Hippocampal formation (tissue), 2 donors: ENCODE measurements at regions not wholly inside any gene's neighbourhood (a gene's known extent, or its start where the extent isn't known, plus 50 kb on each side); places are given as distances from the start of the nearest gene placed in this dataset.

ENCODE experiments used
- DNase-seq, 2 donors: peaks; one replicate each; lab custom pipeline; 2025; lab: John Stamatoyannopoulos, UW

DNA sequence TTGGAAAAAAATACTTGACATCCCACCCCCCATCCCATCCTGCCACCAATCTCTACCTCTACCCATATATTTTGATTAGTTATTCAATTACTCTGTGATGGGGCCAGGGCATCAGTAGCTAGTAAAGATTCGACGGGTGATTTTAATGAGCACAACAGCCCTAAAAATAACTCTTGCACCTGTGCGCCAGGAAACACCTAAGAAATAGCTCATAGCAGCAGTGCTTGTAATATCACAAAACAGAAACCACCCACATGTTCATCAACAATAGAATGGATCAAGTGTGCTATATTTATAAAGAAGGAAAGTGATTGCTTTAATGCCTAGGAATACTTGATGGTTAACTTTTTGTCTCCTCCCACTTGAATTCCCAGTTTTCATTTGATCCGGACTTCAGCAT, 225.6 kb upstream of the LCORL start:
- no peak for DNase-seq

DNA sequence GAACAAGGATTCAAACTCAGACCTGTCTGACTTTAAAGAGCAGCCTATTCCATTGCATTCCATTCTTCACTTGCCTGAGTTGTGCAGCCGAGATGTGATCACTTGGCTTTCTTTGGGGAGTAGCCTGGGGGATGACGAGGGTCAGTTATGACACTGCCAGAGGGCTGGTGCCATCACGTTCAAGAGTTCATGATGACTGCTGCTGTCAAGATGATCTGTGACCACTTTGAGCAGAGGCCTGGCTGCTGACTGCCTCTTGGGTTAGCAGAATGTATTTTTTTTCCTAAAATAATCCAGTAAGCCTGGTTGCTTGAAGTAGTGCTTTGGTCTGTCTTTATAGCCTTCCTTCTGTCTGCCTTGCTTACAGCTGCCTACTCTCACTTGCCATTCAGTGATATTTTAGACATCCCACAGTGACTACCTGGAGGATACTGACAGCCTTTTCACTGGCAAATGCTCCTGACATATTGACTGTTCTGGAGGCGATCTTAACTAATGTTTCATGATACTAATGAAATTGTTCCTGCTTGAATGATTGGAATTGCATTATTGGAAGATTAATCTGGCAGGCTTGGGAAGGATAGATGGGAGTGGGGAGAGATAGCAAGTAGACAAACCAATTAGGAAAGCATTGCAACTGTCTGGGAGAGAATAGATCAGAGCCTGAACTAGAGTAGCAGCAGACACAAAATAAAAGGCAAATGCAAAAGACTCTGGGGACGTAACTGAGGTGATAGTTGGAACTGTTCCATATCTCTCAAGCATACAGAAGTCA, 221.6 kb upstream of the LCORL start:
- DNase-seq = no peak

DNA sequence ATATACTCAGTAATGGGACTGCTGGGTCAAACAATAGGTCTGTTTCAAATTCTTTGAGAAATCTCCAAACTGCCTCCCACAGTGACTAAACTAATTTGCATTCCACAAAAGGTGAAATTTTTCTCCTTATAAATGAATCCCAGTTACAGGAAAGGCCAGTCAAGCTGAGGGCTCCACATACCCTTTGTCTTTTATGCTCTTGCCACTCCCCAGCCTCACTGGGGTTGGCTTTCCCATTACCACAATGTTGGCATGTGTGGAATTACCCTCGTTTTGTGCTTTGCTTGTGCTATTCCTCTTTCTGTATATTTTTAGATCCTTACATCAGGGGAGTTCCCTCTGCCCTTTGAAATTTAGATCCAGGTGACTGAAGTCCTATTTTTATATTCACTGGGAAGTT, 220.2 kb upstream of the LCORL start:
- no peak for DNase-seq

DNA sequence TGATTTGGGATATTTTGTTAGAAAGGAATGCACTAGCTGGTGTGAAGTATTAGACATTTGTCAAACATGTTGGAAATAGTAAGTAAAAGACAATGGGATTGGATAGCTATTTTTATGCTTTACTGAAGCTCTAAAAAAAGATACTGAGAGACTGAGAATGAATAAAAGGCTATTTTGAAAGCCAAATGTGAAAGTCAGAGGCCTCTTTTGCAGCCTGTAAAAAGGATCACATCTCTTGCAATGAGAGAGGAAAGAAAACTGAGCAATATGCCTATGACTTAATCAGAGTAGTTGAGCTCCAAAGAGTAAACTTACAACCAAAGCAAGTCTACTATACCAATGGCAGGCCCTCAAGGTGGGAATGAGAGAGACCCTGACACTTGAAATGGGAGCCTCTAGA, 212.6 kb upstream of the LCORL start:
- no peak for DNase-seq

DNA sequence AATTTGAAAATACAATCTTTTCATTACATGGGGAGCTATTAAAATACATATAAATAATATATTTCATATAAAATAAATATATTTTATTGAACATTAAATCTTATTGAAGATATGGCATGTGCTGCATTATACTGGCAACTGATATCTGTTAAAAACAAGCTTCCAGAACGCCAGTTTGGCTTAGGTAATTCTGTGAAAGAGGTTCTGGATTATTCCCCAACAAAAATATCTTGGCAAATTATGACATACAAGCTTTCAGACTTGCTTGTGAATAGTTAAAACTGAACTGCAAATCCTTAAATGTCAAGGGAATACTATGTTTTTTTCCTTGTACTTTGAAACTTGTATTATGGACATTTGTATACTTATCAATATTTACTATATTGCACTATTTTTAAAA, 210.2 kb upstream of the LCORL start:
- DNase-seq = no peak

DNA sequence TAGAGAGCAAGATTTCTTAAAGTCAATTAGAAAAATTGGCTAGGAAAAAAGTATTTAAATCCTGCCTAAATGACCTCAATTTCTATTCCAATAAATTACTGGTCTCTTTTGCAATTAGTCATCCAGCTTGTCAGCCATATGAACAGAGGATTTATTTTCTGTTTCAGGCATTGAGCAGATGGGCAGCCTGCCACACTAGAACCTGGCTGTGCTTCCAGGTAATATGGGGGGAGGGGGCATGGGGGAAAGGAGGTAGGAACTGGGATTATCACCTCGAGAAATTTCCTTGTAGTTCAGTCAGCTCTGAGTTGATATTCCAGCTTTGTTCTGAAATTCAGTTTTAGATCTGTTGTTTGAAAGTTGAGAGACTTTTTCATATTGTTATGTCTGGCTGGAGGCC, 206.3 kb upstream of the LCORL start:
- no peak for DNase-seq

DNA sequence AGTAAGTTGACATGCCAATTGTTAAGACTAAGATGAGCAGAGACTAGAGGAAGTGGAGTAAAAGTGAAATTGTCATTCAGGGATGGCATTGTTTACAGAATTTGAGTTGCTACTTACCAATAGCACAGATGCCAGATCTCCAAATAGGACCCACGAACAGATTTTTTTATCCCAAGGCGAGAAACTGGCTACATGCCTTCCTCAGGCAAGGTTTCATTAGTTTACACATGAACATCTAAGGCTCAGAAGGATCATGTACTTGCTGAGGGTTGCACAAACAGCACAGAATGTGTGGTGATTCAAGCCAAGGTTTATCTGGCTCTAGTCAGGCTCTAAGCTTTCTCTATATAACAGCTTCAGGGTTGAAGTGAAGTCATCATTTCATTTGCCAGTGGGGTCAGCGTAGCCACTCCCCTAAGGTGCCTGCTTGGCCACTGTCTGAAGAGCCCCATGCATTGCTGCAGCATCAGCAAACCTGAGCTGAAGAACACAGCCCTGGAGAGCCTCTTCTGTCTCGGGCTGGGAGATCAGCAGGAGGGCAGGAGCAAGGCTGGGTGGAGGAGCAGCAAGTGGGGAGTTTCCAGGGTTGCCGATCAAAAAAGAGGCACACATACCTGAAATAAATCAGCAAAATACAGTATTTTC, 193.0 kb upstream of the LCORL start:
- DNase-seq = no peak

DNA sequence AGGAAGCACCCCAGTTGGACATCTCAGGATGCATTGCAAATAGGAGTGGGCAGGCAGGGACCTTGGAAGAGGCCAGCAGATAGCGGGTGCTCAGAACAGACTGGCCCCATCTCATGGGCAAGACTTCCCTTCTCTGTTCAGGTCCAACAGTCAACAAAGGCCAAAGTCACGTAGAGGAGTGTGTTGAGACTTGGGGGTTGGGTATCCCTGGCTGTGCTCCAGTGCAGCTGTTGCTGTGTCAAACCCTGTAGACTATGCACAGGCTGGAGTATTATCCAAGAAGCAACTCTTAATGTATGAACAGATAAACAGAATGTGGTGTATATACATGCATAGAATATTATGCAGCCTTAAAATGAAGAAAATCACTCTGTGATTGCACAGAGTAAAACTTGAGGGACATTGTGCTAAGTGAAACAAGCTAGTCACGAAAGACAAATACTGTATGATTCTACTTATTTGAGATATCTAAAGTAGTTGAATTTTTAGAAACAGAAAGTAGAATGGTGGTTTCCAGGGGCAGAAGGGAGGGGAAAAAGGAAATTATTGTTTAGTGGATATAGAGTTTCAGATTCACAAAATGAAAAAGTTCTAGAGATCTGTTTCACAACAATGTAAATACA, 192.1 kb upstream of the LCORL start:
- no peak for DNase-seq

DNA sequence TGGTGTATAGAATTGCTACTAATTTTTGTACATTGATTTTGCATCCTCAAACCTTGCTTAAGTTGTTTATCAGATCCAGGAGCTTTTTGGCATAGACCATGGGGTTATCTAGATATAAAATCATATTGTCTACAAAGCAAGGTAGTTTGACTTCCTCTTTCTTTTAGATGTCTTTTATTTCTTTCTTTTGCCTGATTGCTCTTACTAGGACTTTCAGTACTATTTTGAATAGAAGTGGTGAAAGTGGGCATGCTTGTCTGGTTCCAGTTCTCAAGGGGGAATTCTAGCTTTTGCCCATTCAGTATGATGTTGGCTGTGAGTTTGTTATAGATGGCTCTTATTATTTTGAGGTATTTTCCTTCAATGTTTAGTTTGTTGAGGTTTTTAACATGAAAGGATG, 187.9 kb upstream of the LCORL start:
- DNase-seq = no peak

DNA sequence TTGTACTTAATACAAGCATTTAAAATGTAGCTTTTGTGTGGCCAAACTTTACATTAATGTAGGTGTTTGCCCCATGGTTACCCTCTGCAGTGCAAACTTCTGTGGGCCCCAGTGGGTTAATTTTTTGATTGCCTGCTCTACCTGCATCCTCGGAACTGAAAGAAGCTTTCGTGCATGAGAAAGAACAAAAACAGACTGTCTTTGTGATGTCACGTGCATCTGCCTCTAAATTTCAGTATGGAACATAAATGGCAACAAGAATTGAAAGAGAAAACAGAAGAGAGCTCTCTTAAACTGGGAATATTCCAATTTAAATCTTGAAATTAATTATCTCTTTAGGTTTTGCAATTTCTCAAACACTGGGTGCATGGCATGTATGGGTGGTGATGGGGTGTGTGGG, 182.4 kb upstream of the LCORL start:
- DNase-seq = no peak

DNA sequence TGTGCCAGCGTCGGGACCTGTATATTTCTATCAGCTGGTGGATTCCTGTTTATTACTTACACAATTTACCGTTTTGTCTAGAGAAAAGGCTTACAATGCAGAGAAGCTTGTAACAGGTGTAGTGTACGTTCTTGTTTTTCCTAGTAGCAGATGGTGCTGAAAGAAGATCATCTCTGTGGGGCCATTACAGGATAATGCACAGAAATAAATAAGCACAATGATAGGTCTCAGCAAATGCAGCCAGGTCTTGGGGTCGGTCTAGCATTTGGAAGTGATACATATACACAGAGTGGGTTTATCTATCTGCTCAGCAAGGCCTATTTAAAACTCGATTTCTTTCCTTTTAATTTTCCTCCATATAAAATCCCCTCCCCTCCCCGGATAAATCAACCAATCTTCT, 180.9 kb upstream of the LCORL start:
- no peak for DNase-seq

DNA sequence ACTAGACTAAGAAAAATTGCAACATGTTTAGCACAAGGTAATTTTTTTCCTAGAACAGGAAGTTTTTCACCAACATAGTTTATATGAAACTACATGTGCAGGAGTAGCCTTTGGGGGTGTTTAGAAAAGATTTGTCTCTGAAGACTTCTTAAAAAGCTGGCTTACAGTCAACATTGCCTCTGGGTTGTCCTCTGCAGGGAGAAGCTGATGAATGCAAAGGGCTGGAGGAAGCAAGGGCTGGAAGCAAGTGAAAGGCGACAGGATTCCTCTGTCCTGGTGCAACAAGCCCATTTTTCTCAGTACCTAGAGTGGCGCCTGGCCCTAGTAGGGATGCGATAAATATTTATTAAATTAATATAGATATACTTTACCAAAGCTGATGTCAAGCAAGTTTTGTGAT, 180.3 kb upstream of the LCORL start:
- DNase-seq = no peak

DNA sequence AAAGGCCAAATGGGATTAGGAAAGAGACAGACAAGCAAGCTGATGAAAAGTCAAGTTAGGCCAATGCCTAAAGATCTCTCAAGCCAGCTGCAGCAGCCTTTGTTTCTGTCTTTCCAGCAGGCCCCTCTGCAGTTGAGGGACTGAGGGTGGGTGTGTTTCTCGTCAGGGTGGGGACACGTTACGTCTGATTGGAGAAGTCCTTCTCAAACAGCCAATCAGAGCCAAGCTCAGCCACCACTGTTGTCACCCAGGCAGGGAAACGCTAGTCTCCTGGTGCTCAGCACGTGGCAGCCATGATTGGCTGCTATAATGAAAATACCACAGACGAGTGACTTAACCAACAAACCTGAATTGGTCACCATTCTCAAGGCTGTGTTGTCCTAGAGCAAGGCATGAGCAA, 177.1 kb upstream of the LCORL start:
- no peak for DNase-seq

DNA sequence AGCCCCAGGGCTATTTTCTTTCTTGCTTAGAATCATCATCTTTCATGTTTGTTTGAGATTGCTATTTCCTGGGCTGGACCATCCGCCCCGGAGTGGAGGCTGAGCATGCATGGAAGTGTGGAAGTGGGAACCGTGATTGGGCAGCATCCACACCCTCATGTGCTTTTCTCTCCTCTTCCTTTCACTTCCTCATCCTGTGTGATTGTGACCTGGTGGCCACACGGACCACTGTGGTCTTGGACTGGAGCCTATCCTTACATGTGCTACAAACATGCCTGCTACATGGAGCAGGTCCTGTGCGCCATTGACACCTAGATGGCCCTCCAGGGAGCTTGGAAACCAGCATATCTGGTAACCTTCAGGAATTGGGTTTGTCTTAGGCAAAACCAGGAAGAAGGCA, 175.9 kb upstream of the LCORL start:
- no peak for DNase-seq

DNA sequence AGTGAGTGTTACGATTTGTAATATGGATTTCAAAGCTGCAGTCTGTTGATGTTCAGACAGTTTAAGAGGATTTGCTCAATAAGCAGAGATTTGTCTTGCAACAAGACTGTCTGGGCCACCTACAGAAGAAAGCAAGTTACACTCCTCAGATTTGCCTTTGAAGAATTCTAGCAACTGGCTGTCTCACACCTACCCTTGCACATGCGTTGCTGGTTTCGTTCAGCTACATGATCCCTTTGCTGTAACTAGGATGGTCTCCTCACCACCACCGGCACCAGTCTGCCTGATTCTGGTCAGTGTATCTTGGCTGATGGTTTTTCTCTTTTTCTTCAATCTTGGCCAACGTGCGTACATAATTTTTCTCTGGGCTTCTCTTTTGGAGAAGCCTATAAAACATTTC, 172.7 kb upstream of the LCORL start:
- DNase-seq = no peak

DNA sequence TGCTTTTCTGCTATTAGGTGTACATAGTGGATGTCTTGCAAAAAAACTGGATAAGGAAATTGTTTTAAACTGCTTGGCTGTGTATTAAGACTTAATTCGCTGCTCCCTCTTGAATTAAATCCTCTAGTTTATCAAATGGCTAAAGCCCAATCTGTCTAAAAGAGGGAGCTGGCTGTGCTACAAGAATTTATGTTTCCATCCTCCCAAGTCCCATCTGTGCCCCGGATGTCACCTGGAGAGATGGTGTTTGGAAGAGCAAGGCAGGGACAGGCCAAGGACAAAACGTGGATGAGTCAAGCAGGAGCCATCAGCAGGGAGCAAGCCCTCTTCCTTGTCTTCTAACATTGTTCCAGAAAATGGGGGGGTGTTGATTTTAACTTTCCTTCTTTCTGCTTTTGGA, 171.3 kb upstream of the LCORL start:
- no peak for DNase-seq

DNA sequence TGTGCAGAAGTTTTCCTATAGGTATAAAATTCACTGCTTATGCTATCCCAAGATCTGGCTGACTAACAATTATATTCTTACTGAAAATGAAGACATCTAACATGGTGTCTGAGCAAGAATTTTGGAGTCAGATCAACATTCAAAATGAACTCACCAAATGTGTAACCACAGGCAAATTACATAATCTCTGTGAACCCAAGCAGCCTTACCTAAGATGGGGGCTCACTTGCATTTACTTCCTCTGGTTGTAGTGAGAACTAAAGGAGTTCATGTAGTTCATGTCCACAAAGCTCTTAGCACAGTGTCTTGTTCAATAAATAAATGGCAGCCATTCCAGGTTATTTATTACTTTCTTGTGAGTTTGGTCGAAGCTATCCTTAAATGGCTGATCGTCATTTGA, 163.9 kb upstream of the LCORL start:
- DNase-seq = no peak

DNA sequence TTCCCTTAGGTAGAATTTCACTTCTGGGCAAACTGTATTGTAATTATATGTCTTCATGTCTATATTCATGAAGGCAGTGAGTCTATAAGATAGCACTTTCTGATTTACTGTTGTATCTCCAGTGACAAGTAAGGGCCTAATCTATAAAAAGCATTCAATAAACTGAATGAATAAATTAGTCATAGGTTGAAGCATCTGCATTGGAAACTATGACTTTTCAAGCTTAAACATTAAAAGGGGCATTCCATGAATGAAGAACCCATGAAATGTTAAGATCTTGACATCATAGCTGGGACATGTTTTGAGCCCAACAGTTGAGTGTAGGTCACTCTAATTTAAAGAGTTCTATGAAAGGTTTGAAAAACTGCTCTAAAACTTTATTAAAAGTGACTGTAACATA, 159.3 kb upstream of the LCORL start:
- DNase-seq = no peak

DNA sequence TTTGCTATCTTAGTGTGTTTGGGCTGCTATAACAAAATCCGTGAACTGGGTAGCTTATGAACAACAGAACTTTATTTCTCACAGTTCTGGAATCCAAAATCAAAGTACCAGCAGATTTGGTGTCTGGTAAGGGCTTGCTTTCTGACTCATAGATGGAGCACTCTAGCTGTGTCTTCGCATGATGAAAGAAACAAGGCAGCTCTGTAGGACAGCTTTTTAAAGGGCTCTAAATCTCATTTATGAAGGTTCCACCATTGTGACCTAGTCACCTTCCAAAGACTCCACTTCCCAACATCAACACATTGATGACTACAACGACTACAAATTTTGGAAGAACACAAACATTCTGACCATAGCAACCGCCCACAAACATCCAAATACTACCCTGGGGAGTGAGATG, 158.6 kb upstream of the LCORL start:
- DNase-seq = no peak

DNA sequence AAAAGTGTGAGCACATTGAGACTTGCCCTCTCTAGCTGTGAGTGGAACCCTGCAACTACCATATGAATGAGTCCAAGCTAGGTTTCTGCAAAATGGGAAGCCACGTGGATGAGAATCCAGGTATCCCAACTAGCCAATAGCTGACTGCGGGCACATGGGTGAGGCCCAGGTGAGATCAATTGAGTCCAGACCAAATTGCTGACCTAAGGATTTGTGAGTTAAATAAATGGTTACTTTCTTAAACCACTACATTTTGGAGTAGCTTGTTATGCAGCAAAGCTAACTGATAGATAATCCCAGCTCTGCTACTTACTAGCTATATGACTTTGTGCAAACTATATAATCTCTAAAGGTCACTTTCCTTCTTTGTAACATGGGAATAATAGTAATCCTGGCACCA, 150.3 kb upstream of the LCORL start:
- DNase-seq = no peak

DNA sequence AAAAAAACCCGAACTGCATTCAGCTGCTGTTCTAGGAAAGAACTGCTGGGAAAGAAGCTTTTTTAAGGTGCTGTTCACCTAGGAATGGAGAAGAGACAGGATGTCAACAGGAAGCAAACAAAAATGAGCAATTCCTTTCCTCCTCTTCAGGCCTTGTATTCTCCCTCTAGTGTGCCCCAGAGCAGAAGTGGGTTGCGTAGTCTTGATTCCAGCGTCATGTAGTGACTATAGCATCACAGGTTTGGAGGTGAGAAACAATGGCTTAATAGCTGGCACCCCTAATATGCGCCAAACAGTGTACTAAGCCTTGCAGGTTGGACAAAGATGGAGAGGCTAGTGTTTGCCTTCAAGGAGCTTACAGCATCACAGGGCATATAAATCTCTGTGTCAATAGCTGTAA, 146.3 kb upstream of the LCORL start:
- no peak for DNase-seq

DNA sequence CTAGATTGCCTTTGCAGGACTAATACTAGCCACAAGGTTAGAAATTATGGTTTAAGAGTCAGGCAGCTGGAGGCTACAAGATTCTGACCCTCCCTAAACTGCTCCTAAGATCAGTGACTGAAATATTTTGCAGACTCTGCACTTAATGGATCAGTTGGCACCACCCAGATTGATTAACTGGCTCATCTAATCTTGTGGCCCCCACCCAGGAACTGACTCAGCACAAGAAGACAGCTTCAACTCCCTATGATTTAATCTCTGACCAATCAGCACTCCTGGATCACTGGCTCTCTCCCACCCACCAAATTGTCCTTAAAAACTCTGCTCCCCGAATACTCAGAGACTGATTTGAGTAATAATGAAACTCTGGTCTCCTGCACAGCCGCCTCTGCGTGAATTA, 145.4 kb upstream of the LCORL start:
- no peak for DNase-seq

DNA sequence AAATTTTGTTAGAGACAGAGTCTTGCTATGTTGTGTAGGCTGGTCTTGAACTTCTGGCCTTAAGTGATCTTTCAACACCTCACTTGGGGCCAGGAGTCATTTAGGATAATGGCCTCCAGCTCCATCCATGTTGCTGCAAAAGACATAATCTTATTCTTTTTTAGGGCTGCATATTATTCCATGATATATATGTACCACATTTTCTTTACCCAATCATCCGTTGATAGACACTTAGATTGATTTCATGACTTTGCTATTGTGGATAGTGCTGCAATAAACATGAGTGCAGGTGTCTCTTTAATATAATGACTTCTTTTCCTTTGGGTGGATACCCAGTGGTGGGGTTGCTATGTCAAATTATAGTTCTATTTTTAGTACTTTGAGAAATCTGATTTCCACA, 140.9 kb upstream of the LCORL start:
- DNase-seq = no peak
